ENCODE measurements at regions not wholly inside any gene's neighbourhood (a gene's known extent, or its start where the extent isn't known, plus 50 kb on each side); places are given as distances from the start of the nearest gene placed in this dataset.

- TF ChIP-seq POLR2A (IDR thresholded peaks at IDR 0.05; ENCODE audit: low read depth, low read length) (no peak), POLR2AphosphoS5 (IDR thresholded peaks at IDR 0.05; ENCODE audit: low read depth, low read length) (no peak), TAF1 (IDR thresholded peaks at IDR 0.05; ENCODE audit: low read depth, low read length) (no peak), SPI1 (IDR thresholded peaks at IDR 0.05; ENCODE audit: low read depth, low read length) (no peak)
- no peak for FAIRE-seq
- no peak for DNase-seq (ENCODE audit: insufficient read length, low spot score)
These were observed 57.0 kb downstream of the SEC61G start for GRCh38 chr7:54701982-54702381.

DNA sequence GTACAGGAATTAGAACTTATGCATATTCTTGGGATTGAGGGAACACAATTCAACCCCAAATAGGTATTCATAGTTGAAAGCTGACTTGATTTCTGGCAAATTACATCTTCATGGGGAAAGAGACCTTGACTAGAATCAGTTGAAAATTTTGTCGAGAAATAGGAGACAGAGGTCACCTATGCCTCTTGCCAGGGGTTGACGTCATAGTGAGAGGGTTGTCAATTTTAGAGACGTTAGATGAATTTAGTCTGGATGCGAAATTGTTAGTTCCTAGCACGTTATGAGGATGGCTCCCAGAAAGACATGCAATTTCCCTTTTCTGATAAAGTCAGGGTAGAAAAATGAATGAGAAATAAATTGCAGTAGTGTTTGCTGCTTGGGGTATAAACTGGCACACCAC is 59.3 kb downstream of the SEC61G start:
- FAIRE-seq (no peak), DNase-seq (ENCODE audit: insufficient read length, low spot score) (no peak)
- TF ChIP-seq POU2F2 (IDR thresholded peaks at IDR 0.05; ENCODE audit: low read depth, low read length): no peak
- TF ChIP-seq POLR2A (IDR thresholded peaks at IDR 0.05; ENCODE audit: low read depth, low read length): no peak
- no peak for TF ChIP-seq POLR2AphosphoS5 (IDR thresholded peaks at IDR 0.05; ENCODE audit: low read depth, low read length)
- no peak for TF ChIP-seq PAX5 (IDR thresholded peaks at IDR 0.05; ENCODE audit: insufficient read depth, low read length, severe bottlenecking)
- TF ChIP-seq SPI1 (IDR thresholded peaks at IDR 0.05; ENCODE audit: low read depth, low read length): no peak
- no peak for TF ChIP-seq TAF1 (IDR thresholded peaks at IDR 0.05; ENCODE audit: low read depth, low read length)

DNA sequence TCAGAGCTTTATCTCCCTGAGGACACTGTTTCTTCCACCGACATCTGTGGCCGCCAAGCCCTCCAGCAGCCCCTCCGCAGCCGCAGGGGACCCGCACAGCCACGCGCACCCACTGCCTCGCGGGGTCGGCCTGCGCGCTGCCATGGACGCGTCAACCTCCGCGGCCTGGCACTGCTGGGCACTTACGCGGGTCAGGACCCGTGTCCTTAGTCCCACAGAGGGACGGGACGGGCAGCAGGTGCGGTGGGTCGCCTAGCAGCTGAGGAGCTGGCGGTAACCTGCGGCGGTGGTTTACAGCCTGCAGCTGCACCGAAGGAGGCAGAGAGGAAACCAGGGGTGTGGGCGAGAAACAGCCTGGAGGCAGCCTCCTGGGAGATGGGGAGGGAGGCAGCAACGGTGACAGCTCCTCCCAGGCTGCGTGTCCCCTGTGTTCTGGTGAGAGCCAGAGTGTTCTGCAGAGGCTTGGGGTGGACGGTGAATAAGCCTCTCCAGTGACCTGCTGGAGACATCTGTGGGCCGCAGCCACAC is 61.3 kb downstream of the SEC61G start:
- no peak for DNase-seq (ENCODE audit: insufficient read length, low spot score)
- FAIRE-seq: no peak
- no peak for TF ChIP-seq POLR2AphosphoS5 (IDR thresholded peaks at IDR 0.05; ENCODE audit: low read depth, low read length)
- TF ChIP-seq PAX5 (IDR thresholded peaks at IDR 0.05; ENCODE audit: insufficient read depth, low read length, severe bottlenecking): no peak
- TF ChIP-seq POU2F2 (IDR thresholded peaks at IDR 0.05; ENCODE audit: low read depth, low read length): no peak
- TF ChIP-seq POLR2A (IDR thresholded peaks at IDR 0.05; ENCODE audit: low read depth, low read length): no peak
- TF ChIP-seq SPI1 (IDR thresholded peaks at IDR 0.05; ENCODE audit: low read depth, low read length): no peak
- no peak for TF ChIP-seq TAF1 (IDR thresholded peaks at IDR 0.05; ENCODE audit: low read depth, low read length)

- TF ChIP-seq TAF1 (IDR thresholded peaks at IDR 0.05; ENCODE audit: low read depth, low read length): no peak
- TF ChIP-seq POLR2A (IDR thresholded peaks at IDR 0.05; ENCODE audit: low read depth, low read length): no peak
- TF ChIP-seq POLR2AphosphoS5 (IDR thresholded peaks at IDR 0.05; ENCODE audit: low read depth, low read length): no peak
- no peak for TF ChIP-seq SPI1 (IDR thresholded peaks at IDR 0.05; ENCODE audit: low read depth, low read length)
- TF ChIP-seq POU2F2 (IDR thresholded peaks at IDR 0.05; ENCODE audit: low read depth, low read length): no peak
- DNase-seq (ENCODE audit: insufficient read length, low spot score) (no peak), FAIRE-seq (no peak)
These were observed 68.1 kb downstream of the SEC61G start for GRCh38 chr7:54690892-54691291.

DNA sequence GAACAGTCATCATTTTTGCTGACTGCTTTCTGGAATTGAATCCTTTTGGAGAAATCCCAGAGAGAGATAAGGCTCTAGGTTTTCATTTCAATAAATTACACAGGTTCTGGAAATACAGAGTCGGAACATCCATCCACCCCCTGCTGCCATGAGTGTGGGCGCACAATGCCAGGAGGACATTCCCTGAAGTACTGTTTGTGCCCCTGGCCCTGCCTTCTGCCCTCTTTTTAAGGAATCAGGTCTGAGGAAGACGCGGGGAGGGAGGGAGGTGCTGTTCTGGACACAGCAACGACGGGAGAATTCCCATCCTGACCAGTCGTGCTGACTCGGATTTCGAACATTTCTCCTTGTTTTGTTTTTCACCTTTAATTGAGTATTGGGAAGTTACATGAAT is 69.0 kb downstream of the SEC61G start:
- no peak for TF ChIP-seq POLR2A (IDR thresholded peaks at IDR 0.05; ENCODE audit: low read depth, low read length)
- TF ChIP-seq SPI1 (IDR thresholded peaks at IDR 0.05; ENCODE audit: low read depth, low read length): no peak
- no peak for TF ChIP-seq PAX5 (IDR thresholded peaks at IDR 0.05; ENCODE audit: insufficient read depth, low read length, severe bottlenecking)
- TF ChIP-seq POU2F2 (IDR thresholded peaks at IDR 0.05; ENCODE audit: low read depth, low read length): no peak
- no peak for FAIRE-seq
- DNase-seq (ENCODE audit: insufficient read length, low spot score): no peak

DNA sequence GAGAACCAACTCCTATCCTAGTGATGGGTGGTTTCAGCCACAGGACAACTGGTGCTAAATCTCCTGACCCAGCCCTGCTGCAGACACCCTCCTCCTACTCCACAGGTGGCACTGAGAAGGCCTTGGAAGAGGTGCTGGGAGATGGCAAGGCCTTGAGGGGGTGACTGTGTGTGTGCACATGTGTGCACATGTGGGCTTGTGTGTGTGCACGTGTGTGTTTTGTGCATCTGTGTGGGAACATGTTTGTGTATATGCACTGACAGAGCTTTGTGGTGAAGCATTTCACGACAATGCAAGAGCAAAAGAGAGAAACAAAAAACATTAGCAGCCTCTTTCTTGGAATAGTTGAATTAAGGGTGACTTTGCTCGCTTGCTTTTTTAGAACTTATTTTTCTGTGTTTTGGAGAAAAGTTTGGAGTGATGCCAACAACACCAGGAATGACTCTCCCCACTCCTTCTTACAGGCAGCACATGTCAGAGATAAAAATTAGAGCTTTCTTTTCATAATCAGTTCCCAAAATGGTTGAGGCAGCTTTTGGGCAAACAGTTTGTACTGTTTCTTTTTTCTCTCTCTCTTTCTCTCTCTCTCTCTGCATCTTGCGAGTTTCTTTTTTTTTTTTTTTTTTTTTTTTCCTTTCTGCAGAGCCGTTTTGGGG is 69.5 kb downstream of the SEC61G start:
- FAIRE-seq (no peak), DNase-seq (ENCODE audit: insufficient read length, low spot score) (no peak)
- no peak for TF ChIP-seq PAX5 (IDR thresholded peaks at IDR 0.05; ENCODE audit: insufficient read depth, low read length, severe bottlenecking)
- no peak for TF ChIP-seq SPI1 (IDR thresholded peaks at IDR 0.05; ENCODE audit: low read depth, low read length)
- TF ChIP-seq TAF1 (IDR thresholded peaks at IDR 0.05; ENCODE audit: low read depth, low read length): no peak
- TF ChIP-seq POLR2A (IDR thresholded peaks at IDR 0.05; ENCODE audit: low read depth, low read length): no peak
- TF ChIP-seq POU2F2 (IDR thresholded peaks at IDR 0.05; ENCODE audit: low read depth, low read length): no peak
- TF ChIP-seq POLR2AphosphoS5 (IDR thresholded peaks at IDR 0.05; ENCODE audit: low read depth, low read length): no peak

DNA sequence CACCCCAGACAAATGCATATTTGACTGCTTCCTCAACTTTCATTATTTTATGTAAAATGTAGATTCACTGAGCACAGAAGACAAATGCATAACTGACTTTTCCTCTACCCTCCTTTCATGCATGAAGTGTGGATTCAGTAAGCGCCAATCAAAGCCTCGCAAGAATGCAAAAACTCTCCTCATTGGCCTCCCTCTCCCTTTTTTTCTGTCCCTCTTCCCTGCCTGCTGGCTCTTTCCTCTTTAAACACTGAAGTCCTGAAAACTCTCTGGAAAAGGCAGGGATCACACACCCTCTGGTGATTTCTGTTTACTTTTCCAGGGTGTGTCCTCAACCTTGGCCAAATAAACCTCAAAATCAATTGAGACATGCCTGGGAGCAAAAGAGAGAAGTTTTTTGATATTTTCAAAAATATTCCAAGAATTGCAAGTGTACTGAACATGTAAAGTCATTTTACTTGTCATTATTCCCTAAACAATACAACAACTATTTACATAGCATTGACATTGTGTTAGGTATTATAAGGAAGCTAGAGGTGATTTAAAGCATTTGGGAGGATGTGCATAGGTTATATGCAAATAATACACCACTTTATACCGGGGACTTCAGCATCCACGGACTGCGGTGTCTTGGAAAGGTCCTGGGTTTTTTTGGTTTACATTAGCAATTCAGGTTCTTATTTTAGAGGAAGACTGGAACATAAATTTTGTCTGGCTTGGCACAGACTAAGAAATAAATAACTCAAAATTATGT is 71.4 kb downstream of the SEC61G start:
- TF ChIP-seq TAF1 (IDR thresholded peaks at IDR 0.05; ENCODE audit: low read depth, low read length) (no peak), POU2F2 (IDR thresholded peaks at IDR 0.05; ENCODE audit: low read depth, low read length) (no peak), SPI1 (IDR thresholded peaks at IDR 0.05; ENCODE audit: low read depth, low read length) (no peak), POLR2AphosphoS5 (IDR thresholded peaks at IDR 0.05; ENCODE audit: low read depth, low read length) (no peak), POLR2A (IDR thresholded peaks at IDR 0.05; ENCODE audit: low read depth, low read length) (no peak), PAX5 (IDR thresholded peaks at IDR 0.05; ENCODE audit: insufficient read depth, low read length, severe bottlenecking) (no peak)
- DNase-seq (ENCODE audit: insufficient read length, low spot score) (no peak), FAIRE-seq (no peak)

- no peak for FAIRE-seq
- TF ChIP-seq SPI1 (IDR thresholded peaks at IDR 0.05; ENCODE audit: low read depth, low read length): no peak
- TF ChIP-seq POU2F2 (IDR thresholded peaks at IDR 0.05; ENCODE audit: low read depth, low read length): no peak
- TF ChIP-seq POLR2A (IDR thresholded peaks at IDR 0.05; ENCODE audit: low read depth, low read length): no peak
- TF ChIP-seq POLR2AphosphoS5 (IDR thresholded peaks at IDR 0.05; ENCODE audit: low read depth, low read length): no peak
- no peak for TF ChIP-seq PAX5 (IDR thresholded peaks at IDR 0.05; ENCODE audit: insufficient read depth, low read length, severe bottlenecking)
- TF ChIP-seq TAF1 (IDR thresholded peaks at IDR 0.05; ENCODE audit: low read depth, low read length): no peak
- no peak for DNase-seq (ENCODE audit: insufficient read length, low spot score)
These were observed 78.5 kb downstream of the SEC61G start for GRCh38 chr7:54680377-54681005.

- TF ChIP-seq POU2F2 (IDR thresholded peaks at IDR 0.05; ENCODE audit: low read depth, low read length): no peak
- no peak for TF ChIP-seq POLR2A (IDR thresholded peaks at IDR 0.05; ENCODE audit: low read depth, low read length)
- no peak for TF ChIP-seq TAF1 (IDR thresholded peaks at IDR 0.05; ENCODE audit: low read depth, low read length)
- no peak for TF ChIP-seq PAX5 (IDR thresholded peaks at IDR 0.05; ENCODE audit: insufficient read depth, low read length, severe bottlenecking)
- TF ChIP-seq POLR2AphosphoS5 (IDR thresholded peaks at IDR 0.05; ENCODE audit: low read depth, low read length): no peak
- no peak for TF ChIP-seq SPI1 (IDR thresholded peaks at IDR 0.05; ENCODE audit: low read depth, low read length)
- no peak for FAIRE-seq
- no peak for DNase-seq (ENCODE audit: insufficient read length, low spot score)
These were observed 79.6 kb downstream of the SEC61G start for GRCh38 chr7:54679490-54679817.
